Natural killer cell (primary cell): ENCODE measurements at regions not wholly inside any gene's neighbourhood (a gene's known extent, or its start where the extent isn't known, plus 50 kb on each side); places are given as distances from the start of the nearest gene placed in this dataset.

Experiments used
- ATAC-seq, 3 donors: fragments of 150-1000 bp in 2 of 3; fragments of 200-7000 bp in 1 of 3; cut with Tn5 transposase; 1 replicate in 1 of 3; 2 replicates in 2 of 3; pipeline ENCODE4 v1.10.0; 2021; ENCODE audit warnings: mild to moderate bottlenecking in 2 of 3, moderate library complexity in 2 of 3
- DNase-seq, 2 donors: peaks; one replicate each; pipeline versions ENCODE4 v3.0.0 to v3.0.0-alpha.2; 2013 to 2021; ENCODE audit warnings: mixed read lengths in 1 of 2
- H3K27ac ChIP-seq: one replicate; pipeline ENCODE4 v1.5.1; 2013; ENCODE audit warnings: mild to moderate bottlenecking, low read length
- H3K27me3 ChIP-seq: one replicate; pipeline ENCODE4 v1.6.1; 2013; ENCODE audit warnings: low read length; ENCODE audit not compliant: control insufficient read depth, insufficient read depth
- H3K36me3 ChIP-seq: one replicate; pipeline ENCODE4 v1.6.1; 2013; ENCODE audit warnings: low read length; ENCODE audit not compliant: control insufficient read depth, insufficient read depth
- H3K4me1 ChIP-seq: one replicate; pipeline ENCODE4 v1.6.1; 2013; ENCODE audit warnings: low read length; ENCODE audit not compliant: control insufficient read depth, insufficient read depth
- H3K4me3 ChIP-seq: one replicate; pipeline ENCODE4 v1.5.1; 2013; ENCODE audit warnings: low read length
- H3K9me3 ChIP-seq: one replicate; pipeline ENCODE4 v1.6.1; 2013; ENCODE audit warnings: low read length; ENCODE audit not compliant: control insufficient read depth, insufficient read depth
- H3K27ac Mint-ChIP-seq, 2 donors: one replicate each; pipeline ENCODE4 v1.8.0; 2022; ENCODE audit warnings: mild to moderate bottlenecking in 2 of 2, mixed read lengths in 2 of 2, moderate library complexity in 1 of 2
- H3K27me3 Mint-ChIP-seq, 2 donors: one replicate each; pipeline ENCODE4 v1.8.0; 2022; ENCODE audit warnings: low read depth in 2 of 2, mixed read lengths in 2 of 2
- H3K36me3 Mint-ChIP-seq: one replicate; pipeline ENCODE4 v1.8.0; 2022; ENCODE audit warnings: mixed read lengths
- H3K4me1 Mint-ChIP-seq, 2 donors: one replicate each; pipeline ENCODE4 v1.8.0; 2022; ENCODE audit warnings: mixed read lengths in 2 of 2
- H3K4me3 Mint-ChIP-seq: one replicate; pipeline ENCODE4 v1.8.0; 2022; ENCODE audit warnings: mild to moderate bottlenecking, moderate library complexity, mixed read lengths
- H3K9me3 Mint-ChIP-seq, 2 donors: one replicate each; pipeline ENCODE4 v1.8.0; 2022; ENCODE audit warnings: mixed read lengths in 2 of 2
- WGBS: methylation state at CpG from one replicate; pipeline ENCODE4 v1.1.7; 2013; ENCODE audit warnings: missing lambda C conversion rate; ENCODE audit not compliant: insufficient coverage; 5-methylcytosine and 5-hydroxymethylcytosine counted together
- intact Hi-C: fragments of 100-400 bp; cut with micrococcal nuclease; formaldehyde crosslinking; loops from one replicate; pipeline ENCODE4 v1.14.2; 2022
- TF ChIP-seq, protein P1 (sequence below): fragments of 200-600 bp; IDR thresholded peaks from one replicate; pipeline ENCODE4 v1.8.0; 2022; ENCODE audit warnings: antibody characterized with exemption

DNA sequence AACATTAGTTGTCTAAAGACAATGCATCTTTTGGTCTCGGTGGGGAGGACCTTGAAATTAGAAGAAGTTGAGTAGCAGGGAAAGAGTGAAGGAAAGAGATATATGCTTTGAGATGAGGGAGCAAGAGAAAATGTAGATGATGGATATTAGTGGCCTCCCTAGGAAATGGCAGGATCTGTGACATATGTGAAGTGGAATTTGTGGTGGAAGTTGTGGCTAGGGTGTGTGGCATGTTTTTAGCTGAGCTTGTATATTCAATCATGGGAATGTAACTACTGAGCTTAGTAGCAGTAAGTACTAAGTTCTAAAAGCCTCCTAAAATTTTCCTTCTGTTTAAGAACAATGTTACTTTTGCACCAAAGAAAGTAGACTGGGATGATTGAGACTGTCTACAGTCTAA lies 382.8 kb upstream of the CTSO start:
- Histone ChIP-seq H3K4me3 (no peak overlapping the region), H3K36me3 (no peaks in the 10 kb centered on the region), H3K4me1 (no peaks in the 10 kb centered on the region), H3K27ac (no peak overlapping the region), H3K9me3 (no peaks in the 10 kb centered on the region), H3K27me3 (no peaks in the 10 kb centered on the region)
- no peak overlapping the region for H3K4me3 Mint-ChIP-seq
- H3K9me3 Mint-ChIP-seq: peaks cover 10 to 14% of the 10 kb centered on the region in 2 donors
- TF ChIP-seq, protein P1, sequence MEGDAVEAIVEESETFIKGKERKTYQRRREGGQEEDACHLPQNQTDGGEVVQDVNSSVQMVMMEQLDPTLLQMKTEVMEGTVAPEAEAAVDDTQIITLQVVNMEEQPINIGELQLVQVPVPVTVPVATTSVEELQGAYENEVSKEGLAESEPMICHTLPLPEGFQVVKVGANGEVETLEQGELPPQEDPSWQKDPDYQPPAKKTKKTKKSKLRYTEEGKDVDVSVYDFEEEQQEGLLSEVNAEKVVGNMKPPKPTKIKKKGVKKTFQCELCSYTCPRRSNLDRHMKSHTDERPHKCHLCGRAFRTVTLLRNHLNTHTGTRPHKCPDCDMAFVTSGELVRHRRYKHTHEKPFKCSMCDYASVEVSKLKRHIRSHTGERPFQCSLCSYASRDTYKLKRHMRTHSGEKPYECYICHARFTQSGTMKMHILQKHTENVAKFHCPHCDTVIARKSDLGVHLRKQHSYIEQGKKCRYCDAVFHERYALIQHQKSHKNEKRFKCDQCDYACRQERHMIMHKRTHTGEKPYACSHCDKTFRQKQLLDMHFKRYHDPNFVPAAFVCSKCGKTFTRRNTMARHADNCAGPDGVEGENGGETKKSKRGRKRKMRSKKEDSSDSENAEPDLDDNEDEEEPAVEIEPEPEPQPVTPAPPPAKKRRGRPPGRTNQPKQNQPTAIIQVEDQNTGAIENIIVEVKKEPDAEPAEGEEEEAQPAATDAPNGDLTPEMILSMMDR: no peak
- WGBS: 81% methylated on average over 1 of the region's 1 CpG
- no peaks in the 10 kb centered on the region for H3K27me3 Mint-ChIP-seq
- DNase-seq (no peak), ATAC-seq (no peak)
- H3K36me3 Mint-ChIP-seq: peaks cover 5% of the 10 kb centered on the region
- no peak overlapping the region for H3K27ac Mint-ChIP-seq
- H3K4me1 Mint-ChIP-seq: no peaks in the 10 kb centered on the region
- intact Hi-C loops: no loop called here

- intact Hi-C loops: no loop called here
- H3K9me3 ChIP-seq: no peaks in the 10 kb centered on the region
- peaks cover 10 to 14% of the 10 kb centered on the region in 2 donors for H3K9me3 Mint-ChIP-seq
Observed at GRCh38 chr4:156335721-156336120, 382.1 kb upstream of the CTSO start.

GRCh38 chr4:156330436-156331031 lies 376.9 kb upstream of the CTSO start:
- H3K4me3 ChIP-seq: no peak overlapping the region
- ATAC-seq: no peak

More at GRCh38 chr4:156335721-156336120, 382.1 kb upstream of the CTSO start:
- Histone ChIP-seq H3K36me3 (no peaks in the 10 kb centered on the region), H3K4me1 (no peaks in the 10 kb centered on the region), H3K27ac (no peak overlapping the region), H3K27me3 (no peaks in the 10 kb centered on the region), H3K4me3 (no peak overlapping the region)
- no peaks in the 10 kb centered on the region for H3K27me3 Mint-ChIP-seq
- peaks cover 5% of the 10 kb centered on the region for H3K36me3 Mint-ChIP-seq
- H3K4me3 Mint-ChIP-seq: no peak overlapping the region
- H3K4me1 Mint-ChIP-seq: no peaks in the 10 kb centered on the region
- no peak overlapping the region for H3K27ac Mint-ChIP-seq
- TF ChIP-seq, protein P1: no peak
- DNase-seq (no peak), ATAC-seq (no peak)
- WGBS: no CpG with 5 or more reads among the region's 1 CpG

More at GRCh38 chr4:156330436-156331031, 376.9 kb upstream of the CTSO start:
- DNase-seq: no peak
- no peak overlapping the region for H3K27ac Mint-ChIP-seq
- no peaks in the 10 kb centered on the region for H3K27me3 ChIP-seq
- no peaks in the 10 kb centered on the region for H3K27me3 Mint-ChIP-seq
- TF ChIP-seq, protein P1: no peak
- no peaks in the 10 kb centered on the region for H3K9me3 ChIP-seq
- no peaks in the 10 kb centered on the region for H3K4me1 ChIP-seq
- no peaks in the 10 kb centered on the region for H3K4me1 Mint-ChIP-seq
- intact Hi-C loops: no loop called here
- H3K4me3 Mint-ChIP-seq: no peak overlapping the region
- 91% methylated on average over 5 of the region's 7 CpGs for WGBS
- H3K36me3 Mint-ChIP-seq: no peaks in the 10 kb centered on the region
- no peaks in the 10 kb centered on the region for H3K36me3 ChIP-seq
- H3K27ac ChIP-seq: no peak overlapping the region
- H3K9me3 Mint-ChIP-seq: peaks cover 3 to 6% of the 10 kb centered on the region in 2 donors
